Muscle of arm (tissue), 1 donor: ENCODE measurements at regions not wholly inside any gene's neighbourhood (a gene's known extent, or its start where the extent isn't known, plus 50 kb on each side); places are given as distances from the start of the nearest gene placed in this dataset.
A peak's percentile ranks its signal among the peaks of the same experiment; 100 is the strongest.

Experiments
- DNase-seq: peaks from one replicate; pipeline ENCODE4 v3.0.0-alpha.2; 2013

- no peak for DNase-seq
These were observed 510.9 kb downstream of the TXNL1 start for GRCh38 chr18:56127322-56128099.

- DNase-seq, result no peak
These were observed 514.2 kb downstream of the TXNL1 start for GRCh38 chr18:56124186-56124585.

GRCh38 chr18:56121669-56122068 is 516.7 kb downstream of the TXNL1 start:
- DNase-seq, result no peak

GRCh38 chr18:56120782-56121181 is 517.6 kb downstream of the TXNL1 start:
- DNase-seq, result no peak

GRCh38 chr18:56119681-56120080 is 518.7 kb downstream of the TXNL1 start:
- no peak for DNase-seq

- no peak for DNase-seq
These were observed 520.0 kb downstream of the TXNL1 start for GRCh38 chr18:56118422-56118821.

- DNase-seq, result no peak
These were observed 523.0 kb downstream of the TXNL1 start for GRCh38 chr18:56115071-56116015.

GRCh38 chr18:56112984-56113383 is 525.0 kb upstream of the TCF4 start:
- DNase-seq, result no peak

- DNase-seq, result no peak
These were observed 524.2 kb upstream of the TCF4 start for GRCh38 chr18:56112013-56112749.

- DNase-seq, result no peak
These were observed 521.8 kb upstream of the TCF4 start for GRCh38 chr18:56109757-56110156.

GRCh38 chr18:56108478-56109367 is 520.7 kb upstream of the TCF4 start:
- DNase-seq, result no peak

GRCh38 chr18:56107821-56108477 is 520.0 kb upstream of the TCF4 start:
- no peak for DNase-seq

GRCh38 chr18:56100090-56100722 is 512.2 kb upstream of the TCF4 start:
- no peak for DNase-seq

GRCh38 chr18:56097621-56098020 is 509.6 kb upstream of the TCF4 start:
- DNase-seq, result no peak

- no peak for DNase-seq
These were observed 508.9 kb upstream of the TCF4 start for GRCh38 chr18:56096861-56097260.

- no peak for DNase-seq
These were observed 501.7 kb upstream of the TCF4 start for GRCh38 chr18:56089612-56090258.

GRCh38 chr18:56086786-56087185 is 498.8 kb upstream of the TCF4 start:
- no peak for DNase-seq

- no peak for DNase-seq
These were observed 498.2 kb upstream of the TCF4 start for GRCh38 chr18:56086176-56086575.

- DNase-seq, result peak; percentile 82
These were observed 497.6 kb upstream of the TCF4 start for GRCh38 chr18:56085551-56085950.
